Lower leg skin (tissue), 4 donors: ENCODE measurements at regions not wholly inside any gene's neighbourhood (a gene's known extent, or its start where the extent isn't known, plus 50 kb on each side); places are given as distances from the start of the nearest gene placed in this dataset.
"Not testable (repeated sequence)": the region's sequence is repeated elsewhere in the genome, so short reads cannot be mapped to it uniquely, and the experiment has no call there.

Source experiments
- DNase-seq, 2 donors: peaks; one replicate each; pipeline ENCODE4 v3.0.0-alpha.2; 2019; ENCODE audit warnings: low spot score in 2 of 2
- H3K4me3 ChIP-seq: fragments of 200-600 bp; sonication (generic); 2 replicates; pipeline ENCODE4 v1.5.1; 2017; ENCODE audit warnings: mild to moderate bottlenecking, low read depth; ENCODE audit not compliant: poor library complexity, severe bottlenecking
- CTCF ChIP-seq, 3 donors: fragments of 450-650 bp; IDR thresholded peaks; one replicate each; pipeline ENCODE4 v1.5.1; 2016; ENCODE audit warnings: antibody characterized with exemption in 3 of 3, mild to moderate bottlenecking in 3 of 3, moderate library complexity in 2 of 3
- POLR2A ChIP-seq, 2 donors: fragments of 450-650 bp; IDR thresholded peaks; one replicate each; pipeline ENCODE4 v1.6.1; 2016 to 2017; ENCODE audit warnings: antibody characterized with exemption in 2 of 2, mild to moderate bottlenecking in 1 of 2, moderate library complexity in 1 of 2
- WGBS, 2 donors: methylation state at CpG; one replicate each; pipeline ENCODE4 v1.1.5; 2018; 5-methylcytosine and 5-hydroxymethylcytosine counted together
- intact Hi-C: fragments of 100-400 bp; cut with DNase I; formaldehyde crosslinking; loops from one replicate; pipeline ENCODE4 v1.15.0; 2023; ENCODE audit warnings: low total_unique reads

GRCh38 chr14:37824939-37825712 lies 229.7 kb downstream of the TTC6 start:
- TF ChIP-seq CTCF (IDR thresholded peaks at IDR 0.05), result no peak
- TF ChIP-seq POLR2A (IDR thresholded peaks at IDR 0.05), result no peak
- WGBS, 2 donors, result 35% methylated on average over 3 of the region's 3 CpGs
- H3K4me3 ChIP-seq, result no peak overlapping the region
- intact Hi-C loops, result no loop called here
- no peak for DNase-seq

GRCh38 chr14:37826869-37827268 lies 231.4 kb downstream of the TTC6 start:
- 67 to 71% methylated on average over 1 of the region's 1 CpG for WGBS, 2 donors
- H3K4me3 ChIP-seq, result no peak overlapping the region
- DNase-seq, result no peak
- intact Hi-C loops, result no loop called here
- TF ChIP-seq POLR2A (IDR thresholded peaks at IDR 0.05) (no peak), CTCF (IDR thresholded peaks at IDR 0.05) (no peak)

GRCh38 chr14:37830271-37830670 lies 234.8 kb downstream of the TTC6 start:
- intact Hi-C loops, result no loop called here

GRCh38 chr14:37834275-37834674 lies 238.8 kb downstream of the TTC6 start:
- 50 to 69% methylated on average over 1 of the region's 1 CpG for WGBS, 2 donors
- DNase-seq, result no peak
- intact Hi-C loops, result no loop called here
- TF ChIP-seq POLR2A (IDR thresholded peaks at IDR 0.05), result no peak
- no peak for TF ChIP-seq CTCF (IDR thresholded peaks at IDR 0.05)
- no peak overlapping the region for H3K4me3 ChIP-seq

More at GRCh38 chr14:37830271-37830670, 234.8 kb downstream of the TTC6 start:
- DNase-seq, result no peak
- TF ChIP-seq CTCF (IDR thresholded peaks at IDR 0.05) (no peak), POLR2A (IDR thresholded peaks at IDR 0.05) (no peak)
- no peak overlapping the region for H3K4me3 ChIP-seq

- DNase-seq, intact Hi-C loops: not testable (repeated sequence)
- 70 to 80% methylated on average over 5 of the region's 5 CpGs for WGBS, 2 donors
Measured at GRCh38 chr14:37838778-37839177, 243.3 kb downstream of the TTC6 start.

GRCh38 chr14:37841039-37841438 lies 245.6 kb downstream of the TTC6 start:
- intact Hi-C loops, DNase-seq, H3K4me3 ChIP-seq: not testable (repeated sequence)
- 72 to 76% methylated on average over 4 of the region's 4 CpGs for WGBS, 2 donors

More at GRCh38 chr14:37838778-37839177, 243.3 kb downstream of the TTC6 start:
- not testable (repeated sequence) for H3K4me3 ChIP-seq

GRCh38 chr14:37842106-37842505 lies 246.7 kb downstream of the TTC6 start:
- DNase-seq, result no peak
- 75 to 78% methylated on average over 3 of the region's 3 CpGs for WGBS, 2 donors
- intact Hi-C loops, result no loop called here
- no peak overlapping the region for H3K4me3 ChIP-seq
- TF ChIP-seq CTCF (IDR thresholded peaks at IDR 0.05), result no peak
- no peak for TF ChIP-seq POLR2A (IDR thresholded peaks at IDR 0.05)
